Caco-2 (cell line): ENCODE measurements at regions not wholly inside any gene's neighbourhood (a gene's known extent, or its start where the extent isn't known, plus 50 kb on each side); places are given as distances from the start of the nearest gene placed in this dataset.

Source experiments
- BruUV-seq: library from RNA; stranded (reverse); fragments of 400-500 nt; replicated peaks from 2 replicates; lab custom pipeline; 2021; lab: Mats Ljungman, UMichigan
- CTCF ChIA-PET: fragments of 300-600 bp; sonication (Branson Sonifier 250); formaldehyde crosslinking; loops from one replicate; lab custom pipeline; 2022; ENCODE audit warnings: antibody characterized with exemption; lab: Charles Lee
- POLR2A ChIA-PET: fragments of 300-600 bp; sonication (Branson Sonifier 250); formaldehyde crosslinking; loops from one replicate; lab custom pipeline; 2022; ENCODE audit warnings: antibody characterized with exemption; lab: Charles Lee
- DNase-seq, 2 experiments: peaks; one replicate each; pipeline versions ENCODE4 v3.0.0 to v3.0.0-alpha.2; 2020 to 2022
- H3K27me3 ChIP-seq: replicated peaks from 2 replicates; pipeline ENCODE4 v1.6.0; 2011; ENCODE audit warnings: low read length; ENCODE audit not compliant: control insufficient read depth, insufficient read depth
- H3K36me3 ChIP-seq: 2 replicates; pipeline ENCODE4 v1.5.1; 2011; ENCODE audit warnings: low read length; ENCODE audit not compliant: control insufficient read depth, insufficient read depth
- H3K4me1 ChIP-seq: fragments of 250-450 bp; sonication (Bioruptor Pico); 2 replicates; pipeline ENCODE4 v1.5.1; 2020; ENCODE audit warnings: mild to moderate bottlenecking
- H3K4me3 ChIP-seq: 2 replicates; pipeline ENCODE4 v1.5.1; 2011; ENCODE audit warnings: low read depth, mild to moderate bottlenecking, control low read depth, low read length
- H3K9me3 ChIP-seq: fragments of 250-450 bp; sonication (Bioruptor Pico); 2 replicates; pipeline ENCODE4 v1.5.1; 2020; ENCODE audit warnings: mild to moderate bottlenecking, moderate library complexity
- H3K27ac Mint-ChIP-seq: one replicate; pipeline ENCODE4 v1.8.0; 2022; ENCODE audit warnings: mixed read lengths; ENCODE audit not compliant: unreplicated experiment
- H3K27me3 Mint-ChIP-seq: one replicate; pipeline ENCODE4 v1.8.0; 2022; ENCODE audit warnings: mixed read lengths; ENCODE audit not compliant: insufficient read depth, unreplicated experiment
- H3K36me3 Mint-ChIP-seq: one replicate; pipeline ENCODE4 v1.8.0; 2022; ENCODE audit warnings: mild to moderate bottlenecking, mixed read lengths; ENCODE audit not compliant: insufficient read depth, unreplicated experiment
- H3K4me1 Mint-ChIP-seq: one replicate; pipeline ENCODE4 v1.8.0; 2022; ENCODE audit warnings: low read depth, mixed read lengths; ENCODE audit not compliant: unreplicated experiment
- H3K4me3 Mint-ChIP-seq: one replicate; pipeline ENCODE4 v1.8.0; 2022; ENCODE audit warnings: mild to moderate bottlenecking, moderate library complexity, mixed read lengths; ENCODE audit not compliant: unreplicated experiment
- H3K9me3 Mint-ChIP-seq: one replicate; pipeline ENCODE4 v1.8.0; 2022; ENCODE audit warnings: mixed read lengths; ENCODE audit not compliant: unreplicated experiment
- intact Hi-C: fragments of 100-400 bp; cut with micrococcal nuclease; formaldehyde crosslinking; loops from one replicate; pipeline ENCODE4 v1.10.0; 2022; ENCODE audit not compliant: unreplicated experiment
- TF ChIP-seq, protein P1 (sequence below), 2 experiments: fragments of 200-600 bp in 1 of 2; IDR thresholded peaks; 1 replicate in 1 of 2; 2 replicates in 1 of 2; pipeline versions ENCODE4 v1.5.1 to v1.8.0; 2011 to 2022; ENCODE audit warnings: antibody characterized with exemption in 1 of 2, control low read depth in 1 of 2, inconsistent platforms in 1 of 2, low read depth in 1 of 2, low read length in 1 of 2, mild to moderate bottlenecking in 1 of 2, moderate library complexity in 1 of 2; ENCODE audit not compliant: insufficient read depth in 1 of 2, severe bottlenecking in 1 of 2, unreplicated experiment in 1 of 2

- ChIA-PET POLR2A (no interaction called here), CTCF (no interaction called here)
- H3K4me1 ChIP-seq = no peaks in the 10 kb centered on the region
- no peak overlapping the region for H3K27ac Mint-ChIP-seq
- no peaks in the 10 kb centered on the region for H3K36me3 Mint-ChIP-seq
- TF ChIP-seq, protein P1, sequence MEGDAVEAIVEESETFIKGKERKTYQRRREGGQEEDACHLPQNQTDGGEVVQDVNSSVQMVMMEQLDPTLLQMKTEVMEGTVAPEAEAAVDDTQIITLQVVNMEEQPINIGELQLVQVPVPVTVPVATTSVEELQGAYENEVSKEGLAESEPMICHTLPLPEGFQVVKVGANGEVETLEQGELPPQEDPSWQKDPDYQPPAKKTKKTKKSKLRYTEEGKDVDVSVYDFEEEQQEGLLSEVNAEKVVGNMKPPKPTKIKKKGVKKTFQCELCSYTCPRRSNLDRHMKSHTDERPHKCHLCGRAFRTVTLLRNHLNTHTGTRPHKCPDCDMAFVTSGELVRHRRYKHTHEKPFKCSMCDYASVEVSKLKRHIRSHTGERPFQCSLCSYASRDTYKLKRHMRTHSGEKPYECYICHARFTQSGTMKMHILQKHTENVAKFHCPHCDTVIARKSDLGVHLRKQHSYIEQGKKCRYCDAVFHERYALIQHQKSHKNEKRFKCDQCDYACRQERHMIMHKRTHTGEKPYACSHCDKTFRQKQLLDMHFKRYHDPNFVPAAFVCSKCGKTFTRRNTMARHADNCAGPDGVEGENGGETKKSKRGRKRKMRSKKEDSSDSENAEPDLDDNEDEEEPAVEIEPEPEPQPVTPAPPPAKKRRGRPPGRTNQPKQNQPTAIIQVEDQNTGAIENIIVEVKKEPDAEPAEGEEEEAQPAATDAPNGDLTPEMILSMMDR (IDR thresholded peaks at IDR 0.05; ENCODE audit: insufficient read depth in 1 of 2, low read depth in 1 of 2, low read length in 1 of 2, severe bottlenecking in 1 of 2, unreplicated experiment in 1 of 2) = no peak
- H3K4me3 ChIP-seq = no peak overlapping the region
- intact Hi-C loops = no loop called here
- no peak overlapping the region for H3K4me3 Mint-ChIP-seq
- H3K9me3 Mint-ChIP-seq = no peaks in the 10 kb centered on the region
- H3K27me3 ChIP-seq = no peaks in the 10 kb centered on the region
- H3K4me1 Mint-ChIP-seq = no peaks in the 10 kb centered on the region
- BruUV-seq = no TSS peak
- no peaks in the 10 kb centered on the region for H3K36me3 ChIP-seq
- H3K9me3 ChIP-seq = no peaks in the 10 kb centered on the region
- no peak for DNase-seq
- H3K27me3 Mint-ChIP-seq = no peaks in the 10 kb centered on the region
These were observed 309.4 kb downstream of the PARP8 start for GRCh38 chr5:50975840-50976239.

GRCh38 chr5:50978924-50979323 is 312.5 kb downstream of the PARP8 start:
- Histone ChIP-seq H3K9me3 (0 out of 2 replicates have a peak, but pooled peaks cover 4% of the 10 kb centered on the region), H3K4me3 (no peak overlapping the region), H3K27me3 (no peaks in the 10 kb centered on the region), H3K4me1 (no peaks in the 10 kb centered on the region), H3K36me3 (no peaks in the 10 kb centered on the region)
- H3K27me3 Mint-ChIP-seq = no peaks in the 10 kb centered on the region
- no peak overlapping the region for H3K4me3 Mint-ChIP-seq
- no peak overlapping the region for H3K27ac Mint-ChIP-seq
- POLR2A ChIA-PET = no interaction called here
- peaks cover 16% of the 10 kb centered on the region for H3K9me3 Mint-ChIP-seq
- BruUV-seq = no TSS peak
- H3K36me3 Mint-ChIP-seq = no peaks in the 10 kb centered on the region
- H3K4me1 Mint-ChIP-seq = no peaks in the 10 kb centered on the region
- no peak for DNase-seq
- intact Hi-C loops = no loop called here
- CTCF ChIA-PET = no interaction called here
- TF ChIP-seq, protein P1 (IDR thresholded peaks at IDR 0.05; ENCODE audit: insufficient read depth in 1 of 2, low read depth in 1 of 2, low read length in 1 of 2, severe bottlenecking in 1 of 2, unreplicated experiment in 1 of 2) = no peak

DNA sequence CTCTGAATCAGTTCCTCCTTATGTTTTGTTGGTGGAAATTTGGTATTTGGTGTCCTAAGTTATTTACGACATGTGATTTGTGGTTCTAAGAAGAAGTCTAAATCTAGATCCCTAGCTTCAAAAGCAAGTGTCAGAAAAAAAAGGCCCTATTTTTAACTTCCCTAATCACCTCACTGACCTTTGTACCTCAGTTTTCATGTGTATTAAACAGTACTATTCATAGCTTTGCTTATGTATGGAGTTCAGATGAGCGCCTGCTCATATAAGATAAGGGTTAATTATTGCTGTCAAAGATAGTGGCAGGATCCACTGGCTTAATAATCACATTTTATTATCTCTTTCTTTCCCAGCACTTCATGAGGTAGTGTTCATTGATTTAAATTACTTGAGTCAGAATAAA is 318.2 kb downstream of the PARP8 start:
- Mint-ChIP-seq H3K27me3 (no peaks in the 10 kb centered on the region), H3K9me3 (peaks cover 16% of the 10 kb centered on the region), H3K4me3 (no peak overlapping the region), H3K4me1 (no peaks in the 10 kb centered on the region), H3K36me3 (no peaks in the 10 kb centered on the region), H3K27ac (no peak overlapping the region)
- CTCF ChIA-PET = no interaction called here
- no peak for DNase-seq
- TF ChIP-seq, protein P1 (IDR thresholded peaks at IDR 0.05; ENCODE audit: insufficient read depth in 1 of 2, low read depth in 1 of 2, low read length in 1 of 2, severe bottlenecking in 1 of 2, unreplicated experiment in 1 of 2) = no peak
- H3K27me3 ChIP-seq = no peaks in the 10 kb centered on the region
- 0 out of 2 replicates have a peak, but pooled peaks cover 4% of the 10 kb centered on the region for H3K9me3 ChIP-seq
- intact Hi-C loops = no loop called here
- no peaks in the 10 kb centered on the region for H3K36me3 ChIP-seq
- POLR2A ChIA-PET = no interaction called here
- peaks cover 21% of the 10 kb centered on the region for H3K4me1 ChIP-seq
- no peak overlapping the region for H3K4me3 ChIP-seq
- BruUV-seq = no TSS peak
